Keratinocyte (primary cell): ENCODE measurements at regions not wholly inside any gene's neighbourhood (a gene's known extent, or its start where the extent isn't known, plus 50 kb on each side); places are given as distances from the start of the nearest gene placed in this dataset.
"Not testable (repeated sequence)": the region's sequence is repeated elsewhere in the genome, so short reads cannot be mapped to it uniquely, and the experiment has no call there.

Experiments
- DNase-seq: peaks from one replicate; pipeline ENCODE4 v3.0.0-alpha.2; 2011; ENCODE audit warnings: low read depth, missing footprints, low spot score
- FAIRE-seq: peaks from 2 replicates; lab custom pipeline; 2011; peaks lifted over from hg19 to GRCh38; lab: Jason Lieb, UNC
- H2AFZ ChIP-seq: 2 replicates; pipeline ENCODE4 v1.6.0; 2012; ENCODE audit warnings: low read length, control low read depth, inconsistent platforms; ENCODE audit not compliant: control insufficient read depth
- H3K27ac ChIP-seq: 2 replicates; pipeline ENCODE4 v1.5.1; 2011; ENCODE audit warnings: low read length; ENCODE audit not compliant: control insufficient read depth, insufficient read depth
- H3K27me3 ChIP-seq: 3 replicates; pipeline ENCODE4 v1.6.0; 2011; ENCODE audit warnings: low read length; ENCODE audit not compliant: control insufficient read depth, insufficient read depth; ENCODE audit errors: extremely low read depth
- H3K36me3 ChIP-seq, 2 experiments: 2 replicates in 1 of 2; 3 replicates in 1 of 2; pipeline ENCODE4 v1.5.1; 2011; ENCODE audit warnings: low read length in 2 of 2, mild to moderate bottlenecking in 1 of 2; ENCODE audit not compliant: control insufficient read depth in 2 of 2, insufficient read depth in 2 of 2; ENCODE audit errors: extremely low read depth in 1 of 2
- H3K4me1 ChIP-seq: 3 replicates; pipeline ENCODE4 v1.5.1; 2011; ENCODE audit warnings: low read length; ENCODE audit not compliant: control insufficient read depth, insufficient read depth; ENCODE audit errors: extremely low read depth
- H3K4me2 ChIP-seq: 3 replicates; pipeline ENCODE4 v1.6.0; 2011; ENCODE audit warnings: low read depth, low read length; ENCODE audit not compliant: control insufficient read depth, insufficient read depth; ENCODE audit errors: extremely low read depth
- H3K4me3 ChIP-seq, 3 experiments: fragments of 200-600 bp in 1 of 3; sonication (generic) in 1 of 3; 2 replicates in 2 of 3; 3 replicates in 1 of 3; pipeline ENCODE4 v1.5.1; 2011 to 2016; ENCODE audit warnings: low read length in 3 of 3, mild to moderate bottlenecking in 3 of 3, control low read depth in 2 of 3, inconsistent platforms in 1 of 3, low read depth in 1 of 3, mixed read lengths in 1 of 3, mixed run types in 1 of 3, moderate library complexity in 1 of 3; ENCODE audit not compliant: control insufficient read depth in 2 of 3, insufficient read depth in 2 of 3; ENCODE audit errors: extremely low read depth in 1 of 3
- H3K79me2 ChIP-seq: 2 replicates; pipeline ENCODE4 v1.6.0; 2012; ENCODE audit warnings: low read length; ENCODE audit not compliant: control insufficient read depth, insufficient read depth
- H3K9ac ChIP-seq: 3 replicates; pipeline ENCODE4 v1.6.0; 2011; ENCODE audit warnings: low read length; ENCODE audit not compliant: control insufficient read depth, insufficient read depth; ENCODE audit errors: extremely low read depth
- H3K9me1 ChIP-seq: 3 replicates; pipeline ENCODE4 v1.6.0; 2011; ENCODE audit warnings: low read length; ENCODE audit not compliant: control insufficient read depth, insufficient read depth; ENCODE audit errors: extremely low read depth
- H3K9me3 ChIP-seq: 2 replicates; pipeline ENCODE4 v1.5.1; 2012; ENCODE audit warnings: low read depth, low read length; ENCODE audit not compliant: control insufficient read depth
- H4K20me1 ChIP-seq: 3 replicates; pipeline ENCODE4 v1.6.0; 2011; ENCODE audit warnings: low read length; ENCODE audit not compliant: control insufficient read depth, insufficient read depth; ENCODE audit errors: extremely low read depth
- CTCF ChIP-seq, 3 experiments: IDR thresholded peaks in 1 of 3; conservative IDR thresholded peaks in 1 of 3; optimal IDR thresholded peaks in 1 of 3; 2 replicates in 2 of 3; 3 replicates in 1 of 3; pipeline versions ENCODE3 to v1.5.1; 2011; ENCODE audit warnings: low read length in 3 of 3, mild to moderate bottlenecking in 3 of 3, moderate library complexity in 2 of 3, control low read depth in 1 of 3, inconsistent platforms in 1 of 3; ENCODE audit not compliant: insufficient read depth in 2 of 3; ENCODE audit errors: extremely low read depth in 1 of 3
- EZH2 ChIP-seq: IDR thresholded peaks from one replicate; pipeline ENCODE4 v1.6.1; 2012; ENCODE audit warnings: inconsistent platforms, mild to moderate bottlenecking, low read length, moderate library complexity
- dilution Hi-C: fragments of 300-500 bp; cut with MboI; formaldehyde crosslinking; loops from one replicate; pipeline ENCODE4 v1.7.0; 2020; ENCODE audit warnings: low sequenced_read_pairs; ENCODE audit not compliant: extremely low pct_ligation_motif_present

- Histone ChIP-seq H3K4me2 (peak overlapping the region; percentile 99), H4K20me1 (no peaks in the 10 kb centered on the region), H3K9me1 (no peaks in the 10 kb centered on the region), H3K27ac (peak overlapping the region; percentile 53), H3K9me3 (no peaks in the 10 kb centered on the region), H3K36me3 (no peaks in the 10 kb centered on the region), H3K27me3 (no peaks in the 10 kb centered on the region), H2AFZ (peak overlapping the region; percentile 99), H3K9ac (peak overlapping the region; percentile 72), H3K79me2 (no peaks in the 10 kb centered on the region), H3K4me1 (peaks cover 8% of the 10 kb centered on the region), H3K4me3 (peak overlapping the region; percentile 51 to 99 (median 86))
- peak; percentile 13 for DNase-seq
- dilution Hi-C loops, result no loop called here
- FAIRE-seq, result peak; percentile 9
- TF ChIP-seq CTCF (optimal IDR thresholded peaks at IDR 0.05 in 1 of 3, IDR thresholded peaks at IDR 0.05 in 1 of 3, conservative IDR thresholded peaks at IDR 0.05 in 1 of 3; ENCODE audit: extremely low read depth in 1 of 3, insufficient read depth in 2 of 3, low read length in 3 of 3) (no peak), EZH2 (no peak)
Measured at GRCh38 chr5:36744773-36745589, 131.6 kb upstream of the NIPBL start.

GRCh38 chr5:36747794-36748193 is 128.8 kb upstream of the NIPBL start:
- H3K79me2 ChIP-seq, H3K4me1 ChIP-seq, H3K4me2 ChIP-seq, H3K9ac ChIP-seq, H3K27me3 ChIP-seq, H3K36me3 ChIP-seq, dilution Hi-C loops, DNase-seq, H3K9me3 ChIP-seq, H2AFZ ChIP-seq, H3K27ac ChIP-seq, H3K4me3 ChIP-seq, H3K9me1 ChIP-seq, FAIRE-seq, H4K20me1 ChIP-seq: not testable (repeated sequence)

- H3K9me1 ChIP-seq, result no peaks in the 10 kb centered on the region
- dilution Hi-C loops, result no loop called here
- no peak for FAIRE-seq
Measured at GRCh38 chr5:36751886-36752285, 124.7 kb upstream of the NIPBL start.

More at GRCh38 chr5:36751886-36752285, 124.7 kb upstream of the NIPBL start:
- Histone ChIP-seq H3K9me3 (no peaks in the 10 kb centered on the region), H3K9ac (no peak overlapping the region), H4K20me1 (no peaks in the 10 kb centered on the region), H3K4me3 (no peak overlapping the region), H3K4me2 (no peak overlapping the region), H3K79me2 (no peaks in the 10 kb centered on the region), H3K36me3 (no peaks in the 10 kb centered on the region), H3K4me1 (no peaks in the 10 kb centered on the region), H3K27me3 (peaks cover 4% of the 10 kb centered on the region), H3K27ac (no peak overlapping the region), H2AFZ (no peak overlapping the region)
- no peak for DNase-seq
- TF ChIP-seq CTCF (optimal IDR thresholded peaks at IDR 0.05 in 1 of 3, IDR thresholded peaks at IDR 0.05 in 1 of 3, conservative IDR thresholded peaks at IDR 0.05 in 1 of 3; ENCODE audit: extremely low read depth in 1 of 3, insufficient read depth in 2 of 3, low read length in 3 of 3) (peak; percentile 12 to 42 (median 30)), EZH2 (no peak)
